Endothelial cell of umbilical vein (primary cell): ENCODE measurements at regions not wholly inside any gene's neighbourhood (a gene's known extent, or its start where the extent isn't known, plus 50 kb on each side); places are given as distances from the start of the nearest gene placed in this dataset.

Experiments
- BruUV-seq: library from RNA; stranded (reverse); fragments of 400-500 nt; replicated peaks from 2 replicates; lab custom pipeline; 2021; lab: Mats Ljungman, UMichigan
- CTCF ChIA-PET: fragments of 300-600, 350-600 bp; sonication (Branson Sonifier 250); formaldehyde crosslinking; loops from one replicate; lab custom pipeline; 2021; ENCODE audit warnings: antibody characterized with exemption, inconsistent platforms; lab: Charles Lee
- POLR2A ChIA-PET: fragments of 300-600, 350-600 bp; sonication (Branson Sonifier 250); formaldehyde crosslinking; loops from one replicate; lab custom pipeline; 2021; ENCODE audit warnings: antibody characterized with exemption, inconsistent platforms; lab: Charles Lee
- DNase-seq: peaks from one replicate; pipeline ENCODE4 v3.0.0-alpha.2; 2011; ENCODE audit warnings: low read depth, low spot score
- FAIRE-seq: peaks from 2 replicates; lab custom pipeline; 2011; peaks lifted over from hg19 to GRCh38; lab: Jason Lieb, UNC
- H2AFZ ChIP-seq: 2 replicates; pipeline ENCODE4 v1.6.0; 2012; ENCODE audit warnings: low read depth, low read length, control low read depth, inconsistent platforms
- H3K27ac ChIP-seq: 2 replicates; pipeline ENCODE4 v1.5.1; 2011; ENCODE audit warnings: low read depth, mild to moderate bottlenecking, control low read depth, low read length, moderate library complexity; ENCODE audit not compliant: insufficient read depth
- H3K27me3 ChIP-seq, 2 experiments: 2 replicates each; pipeline versions ENCODE4 v1.6.0 to v1.6.1; 2011; ENCODE audit warnings: low read length in 2 of 2, mixed read lengths in 1 of 2; ENCODE audit not compliant: control insufficient read depth in 2 of 2, insufficient read depth in 2 of 2
- H3K36me3 ChIP-seq, 2 experiments: 2 replicates in 1 of 2; 3 replicates in 1 of 2; pipeline ENCODE4 v1.5.1; 2011; ENCODE audit warnings: low read length in 2 of 2, mild to moderate bottlenecking in 1 of 2, moderate library complexity in 1 of 2; ENCODE audit not compliant: control insufficient read depth in 2 of 2, insufficient read depth in 2 of 2; ENCODE audit errors: extremely low read depth in 1 of 2
- H3K4me1 ChIP-seq: 3 replicates; pipeline ENCODE4 v1.5.1; 2011; ENCODE audit warnings: mild to moderate bottlenecking, low read length; ENCODE audit not compliant: control insufficient read depth, insufficient read depth; ENCODE audit errors: extremely low read depth
- H3K4me2 ChIP-seq: 2 replicates; pipeline ENCODE4 v1.6.1; 2011; ENCODE audit warnings: low read length, control low read depth, mixed read lengths; ENCODE audit not compliant: insufficient read depth
- H3K4me3 ChIP-seq, 3 experiments: fragments of 200-600 bp in 1 of 3; sonication (generic), shearing (Covaris generic) in 1 of 3; replicated peaks in 1 of 3; 2 replicates each; pipeline ENCODE4 v1.5.1; 2011 to 2016; ENCODE audit warnings: control low read depth in 3 of 3, low read length in 3 of 3, mild to moderate bottlenecking in 2 of 3, inconsistent platforms in 1 of 3, low read depth in 1 of 3, moderate library complexity in 1 of 3; ENCODE audit not compliant: insufficient read depth in 1 of 3
- H3K79me2 ChIP-seq: 2 replicates; pipeline ENCODE4 v1.6.0; 2012; ENCODE audit warnings: low read length, inconsistent platforms; ENCODE audit not compliant: control insufficient read depth, insufficient read depth
- H3K9ac ChIP-seq: replicated peaks from 2 replicates; pipeline ENCODE3; 2011; ENCODE audit warnings: low read length, control low read depth; ENCODE audit not compliant: insufficient read depth; ENCODE audit errors: extremely low read depth
- H3K9me1 ChIP-seq: replicated peaks from 3 replicates; pipeline ENCODE4 v1.6.0; 2011; ENCODE audit warnings: mild to moderate bottlenecking, low read length; ENCODE audit not compliant: control insufficient read depth, insufficient read depth; ENCODE audit errors: extremely low read depth
- H3K9me3 ChIP-seq: replicated peaks from 2 replicates; pipeline ENCODE4 v1.5.1; 2012; ENCODE audit warnings: low read length, inconsistent platforms; ENCODE audit not compliant: control insufficient read depth, insufficient read depth
- H4K20me1 ChIP-seq: replicated peaks from 2 replicates; pipeline ENCODE3; 2011; ENCODE audit warnings: mild to moderate bottlenecking, low read length; ENCODE audit not compliant: control insufficient read depth, insufficient read depth; ENCODE audit errors: extremely low read depth
- EZH2 ChIP-seq: IDR thresholded peaks from 2 replicates; pipeline ENCODE4 v1.6.1; 2012; ENCODE audit warnings: borderline replicate concordance, low read depth, mild to moderate bottlenecking, moderate library complexity, low read length, inconsistent platforms; ENCODE audit not compliant: severe bottlenecking
- FOS ChIP-seq: IDR thresholded peaks from 2 replicates; pipeline ENCODE4 v1.6.1; 2011; ENCODE audit warnings: mild to moderate bottlenecking, low read length, moderate library complexity, borderline replicate concordance; ENCODE audit not compliant: insufficient read depth
- GATA2 ChIP-seq: IDR thresholded peaks from 2 replicates; pipeline ENCODE4 v1.7.0; 2011; ENCODE audit warnings: low read depth, mild to moderate bottlenecking, moderate library complexity, mixed read lengths, low read length; ENCODE audit not compliant: insufficient read length, insufficient read depth
- JUN ChIP-seq: IDR thresholded peaks from 2 replicates; pipeline ENCODE4 v1.6.1; 2011; ENCODE audit warnings: borderline replicate concordance, low read depth; ENCODE audit not compliant: insufficient read length, insufficient read depth
- MYC ChIP-seq: IDR thresholded peaks from one replicate; pipeline ENCODE4 v1.6.1; 2011; ENCODE audit warnings: mild to moderate bottlenecking, low read depth, low read length
- POLR2A ChIP-seq: IDR thresholded peaks from 2 replicates; pipeline ENCODE4 v1.6.1; 2012; ENCODE audit warnings: low read depth, mild to moderate bottlenecking, control low read depth, low read length
- POLR2AphosphoS5 ChIP-seq: IDR thresholded peaks from 2 replicates; pipeline ENCODE4 v1.6.1; 2012; ENCODE audit warnings: low read depth, mild to moderate bottlenecking, control low read depth, low read length, moderate library complexity; ENCODE audit not compliant: insufficient read depth
- dilution Hi-C: fragments of 300-500 bp; cut with MboI; formaldehyde crosslinking; loops from one replicate; pipeline ENCODE4 v1.15.0; 2019; ENCODE audit warnings: low sequenced_read_pairs; ENCODE audit not compliant: extremely low pct_ligation_motif_present
- intact Hi-C: fragments of 100-400 bp; cut with micrococcal nuclease; formaldehyde crosslinking; loops from one replicate; pipeline ENCODE4 v1.10.0; 2022
- TF ChIP-seq, protein P1 (sequence below): IDR thresholded peaks from 2 replicates; pipeline ENCODE4 v1.6.1; 2011; ENCODE audit not compliant: insufficient read depth, insufficient read length
- TF ChIP-seq, protein P2 (sequence below), 2 donors: IDR thresholded peaks; 1 replicate in 1 of 2; 2 replicates in 1 of 2; pipeline ENCODE4 v1.5.1; 2011; ENCODE audit warnings: low read length in 2 of 2, mild to moderate bottlenecking in 2 of 2, moderate library complexity in 2 of 2, control low read depth in 1 of 2, inconsistent platforms in 1 of 2, low read depth in 1 of 2; ENCODE audit not compliant: insufficient read depth in 1 of 2; ENCODE audit errors: extremely low read depth in 1 of 2

DNA sequence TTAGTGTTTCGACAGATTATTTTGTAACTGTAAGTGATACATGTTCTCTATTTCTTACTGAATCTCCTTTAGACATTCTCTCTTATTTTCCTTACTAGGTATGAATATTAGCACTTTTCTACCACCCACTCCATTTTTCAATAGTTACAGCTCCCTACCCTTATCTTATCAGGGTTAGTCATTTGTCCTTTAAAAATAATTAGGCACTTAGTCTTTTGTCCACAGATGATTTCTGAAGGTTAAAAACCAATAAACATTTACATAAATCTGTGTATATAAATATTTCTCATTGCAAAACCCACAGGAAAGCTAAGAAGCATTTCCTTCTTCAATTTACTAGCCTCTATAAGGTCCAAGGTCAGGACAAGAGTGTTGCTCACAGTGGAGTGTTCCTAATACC lies 624.1 kb upstream of the MIR17HG start:
- no peaks in the 10 kb centered on the region for H4K20me1 ChIP-seq
- H3K79me2 ChIP-seq = no peaks in the 10 kb centered on the region
- H3K9ac ChIP-seq = no peak overlapping the region
- dilution Hi-C loops = no loop called here
- no peaks in the 10 kb centered on the region for H3K9me1 ChIP-seq
- intact Hi-C loops = no loop called here
- H3K4me3 ChIP-seq = no peak overlapping the region
- no peaks in the 10 kb centered on the region for H3K9me3 ChIP-seq
- BruUV-seq = no TSS peak
- ChIA-PET POLR2A (no interaction called here), CTCF (no interaction called here)
- no peak overlapping the region for H3K4me2 ChIP-seq
- H3K4me1 ChIP-seq = no peaks in the 10 kb centered on the region
- H3K27me3 ChIP-seq = no peaks in the 10 kb centered on the region
- no peak for FAIRE-seq
- no peak overlapping the region for H3K27ac ChIP-seq
- H3K36me3 ChIP-seq = no peaks in the 10 kb centered on the region
- TF ChIP-seq, protein P1, sequence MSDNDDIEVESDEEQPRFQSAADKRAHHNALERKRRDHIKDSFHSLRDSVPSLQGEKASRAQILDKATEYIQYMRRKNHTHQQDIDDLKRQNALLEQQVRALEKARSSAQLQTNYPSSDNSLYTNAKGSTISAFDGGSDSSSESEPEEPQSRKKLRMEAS = no peak
- TF ChIP-seq, protein P2, sequence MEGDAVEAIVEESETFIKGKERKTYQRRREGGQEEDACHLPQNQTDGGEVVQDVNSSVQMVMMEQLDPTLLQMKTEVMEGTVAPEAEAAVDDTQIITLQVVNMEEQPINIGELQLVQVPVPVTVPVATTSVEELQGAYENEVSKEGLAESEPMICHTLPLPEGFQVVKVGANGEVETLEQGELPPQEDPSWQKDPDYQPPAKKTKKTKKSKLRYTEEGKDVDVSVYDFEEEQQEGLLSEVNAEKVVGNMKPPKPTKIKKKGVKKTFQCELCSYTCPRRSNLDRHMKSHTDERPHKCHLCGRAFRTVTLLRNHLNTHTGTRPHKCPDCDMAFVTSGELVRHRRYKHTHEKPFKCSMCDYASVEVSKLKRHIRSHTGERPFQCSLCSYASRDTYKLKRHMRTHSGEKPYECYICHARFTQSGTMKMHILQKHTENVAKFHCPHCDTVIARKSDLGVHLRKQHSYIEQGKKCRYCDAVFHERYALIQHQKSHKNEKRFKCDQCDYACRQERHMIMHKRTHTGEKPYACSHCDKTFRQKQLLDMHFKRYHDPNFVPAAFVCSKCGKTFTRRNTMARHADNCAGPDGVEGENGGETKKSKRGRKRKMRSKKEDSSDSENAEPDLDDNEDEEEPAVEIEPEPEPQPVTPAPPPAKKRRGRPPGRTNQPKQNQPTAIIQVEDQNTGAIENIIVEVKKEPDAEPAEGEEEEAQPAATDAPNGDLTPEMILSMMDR (IDR thresholded peaks at IDR 0.05; ENCODE audit: extremely low read depth in 1 of 2, insufficient read depth in 1 of 2, low read depth in 1 of 2, low read length in 2 of 2) = no peak
- no peak for TF ChIP-seq EZH2
- no peak for TF ChIP-seq JUN
- no peak for TF ChIP-seq POLR2A
- DNase-seq = no peak
- no peak overlapping the region for H2AFZ ChIP-seq

DNA sequence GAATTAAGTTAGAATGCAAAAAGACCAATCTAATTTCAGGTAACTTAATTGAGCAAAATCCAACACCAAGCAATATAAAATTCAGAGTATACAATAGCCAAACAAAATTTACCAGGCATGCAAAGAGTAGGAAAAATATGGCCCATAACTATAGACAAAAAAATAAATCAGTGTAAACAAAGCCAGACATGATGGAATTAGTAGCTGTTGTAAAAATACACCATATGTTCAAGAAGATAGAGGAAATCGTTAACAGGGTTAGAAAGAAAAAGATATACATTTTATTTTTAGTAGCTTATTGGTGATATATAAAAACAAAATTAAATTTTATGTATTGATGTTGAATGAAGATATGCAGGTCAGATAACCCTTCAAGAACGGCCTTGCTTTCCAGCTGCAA lies 621.1 kb upstream of the MIR17HG start:
- FAIRE-seq (no peak), DNase-seq (no peak)
- Histone ChIP-seq H2AFZ (no peak overlapping the region), H3K79me2 (no peaks in the 10 kb centered on the region), H3K9me1 (no peaks in the 10 kb centered on the region), H3K9me3 (no peaks in the 10 kb centered on the region), H3K36me3 (no peaks in the 10 kb centered on the region), H3K9ac (no peak overlapping the region), H3K27ac (no peak overlapping the region), H3K4me1 (no peaks in the 10 kb centered on the region), H4K20me1 (no peaks in the 10 kb centered on the region), H3K4me2 (no peak overlapping the region), H3K4me3 (no peak overlapping the region), H3K27me3 (no peaks in the 10 kb centered on the region)
- POLR2A ChIA-PET = no interaction called here
- no TSS peak for BruUV-seq
- CTCF ChIA-PET = no interaction called here
- intact Hi-C loops (no loop called here), dilution Hi-C loops (no loop called here)
- no peak for TF ChIP-seq POLR2AphosphoS5
- no peak for TF ChIP-seq GATA2
- no peak for TF ChIP-seq EZH2
- no peak for TF ChIP-seq POLR2A
- no peak for TF ChIP-seq MYC
- TF ChIP-seq FOS = no peak
- TF ChIP-seq, protein P1 = no peak
- TF ChIP-seq, protein P2 (IDR thresholded peaks at IDR 0.05; ENCODE audit: extremely low read depth in 1 of 2, insufficient read depth in 1 of 2, low read depth in 1 of 2, low read length in 2 of 2) = no peak
- no peak for TF ChIP-seq JUN
